ENCODE measurements at regions not wholly inside any gene's neighbourhood (a gene's known extent, or its start where the extent isn't known, plus 50 kb on each side); places are given as distances from the start of the nearest gene placed in this dataset.
"Not testable (repeated sequence)": the region's sequence is repeated elsewhere in the genome, so short reads cannot be mapped to it uniquely, and the experiment has no call there.

GRCh38 chr3:4067893-4068292 is 235.3 kb upstream of the SETMAR start:
- DNase-seq (ENCODE audit: low read depth in 4 of 4, low spot score in 2 of 4), result no peak

GRCh38 chr3:4069796-4070195 is 233.4 kb upstream of the SETMAR start:
- no peak for DNase-seq (ENCODE audit: low read depth in 4 of 4, low spot score in 2 of 4)

GRCh38 chr3:4071481-4072184 is 231.5 kb upstream of the SETMAR start:
- DNase-seq (ENCODE audit: low read depth in 4 of 4, low spot score in 2 of 4), result no peak

GRCh38 chr3:4077278-4077677 is 225.9 kb upstream of the SETMAR start:
- DNase-seq (ENCODE audit: low read depth in 4 of 4, low spot score in 2 of 4), result not testable (repeated sequence)

GRCh38 chr3:4077950-4078349 is 225.2 kb upstream of the SETMAR start:
- no peak for DNase-seq (ENCODE audit: low read depth in 4 of 4, low spot score in 2 of 4)

- DNase-seq (ENCODE audit: low read depth in 4 of 4, low spot score in 2 of 4), result no peak
Measured at GRCh38 chr3:4078903-4079302, 224.3 kb upstream of the SETMAR start.

GRCh38 chr3:4079339-4080195 is 223.6 kb upstream of the SETMAR start:
- DNase-seq (ENCODE audit: low read depth in 4 of 4, low spot score in 2 of 4), result no peak

- no peak for DNase-seq (ENCODE audit: low read depth in 4 of 4, low spot score in 2 of 4)
Measured at GRCh38 chr3:4083225-4084015, 219.7 kb upstream of the SETMAR start.

- DNase-seq (ENCODE audit: low read depth in 4 of 4, low spot score in 2 of 4), result no peak
Measured at GRCh38 chr3:4084271-4084670, 218.9 kb upstream of the SETMAR start.

- not testable (repeated sequence) for DNase-seq (ENCODE audit: low read depth in 4 of 4, low spot score in 2 of 4)
Measured at GRCh38 chr3:4086662-4087061, 216.5 kb upstream of the SETMAR start.

GRCh38 chr3:4091786-4092185 is 211.4 kb upstream of the SETMAR start:
- DNase-seq (ENCODE audit: low read depth in 4 of 4, low spot score in 2 of 4), result no peak

- no peak for DNase-seq (ENCODE audit: low read depth in 4 of 4, low spot score in 2 of 4)
Measured at GRCh38 chr3:4097801-4098200, 205.4 kb upstream of the SETMAR start.

- DNase-seq (ENCODE audit: low read depth in 4 of 4, low spot score in 2 of 4), result no peak
Measured at GRCh38 chr3:4099607-4100006, 203.6 kb upstream of the SETMAR start.

- DNase-seq (ENCODE audit: low read depth in 4 of 4, low spot score in 2 of 4), result no peak
Measured at GRCh38 chr3:4107430-4107829, 195.7 kb upstream of the SETMAR start.

GRCh38 chr3:4113811-4114522 is 189.2 kb upstream of the SETMAR start:
- no peak for DNase-seq (ENCODE audit: low read depth in 4 of 4, low spot score in 2 of 4)

GRCh38 chr3:4119119-4119518 is 184.1 kb upstream of the SETMAR start:
- DNase-seq (ENCODE audit: low read depth in 4 of 4, low spot score in 2 of 4), result no peak

GRCh38 chr3:4125576-4125975 is 177.6 kb upstream of the SETMAR start:
- DNase-seq (ENCODE audit: low read depth in 4 of 4, low spot score in 2 of 4), result no peak

GRCh38 chr3:4138150-4138785 is 164.9 kb upstream of the SETMAR start:
- DNase-seq (ENCODE audit: low read depth in 4 of 4, low spot score in 2 of 4), result no peak

GRCh38 chr3:4138786-4139431 is 164.3 kb upstream of the SETMAR start:
- no peak for DNase-seq (ENCODE audit: low read depth in 4 of 4, low spot score in 2 of 4)

Measured in left renal cortex interstitium (tissue), 4 donors.